Keratinocyte (primary cell): ENCODE measurements at regions not wholly inside any gene's neighbourhood (a gene's known extent, or its start where the extent isn't known, plus 50 kb on each side); places are given as distances from the start of the nearest gene placed in this dataset.

Experiments
- DNase-seq: peaks from one replicate; pipeline ENCODE4 v3.0.0-alpha.2; 2011; ENCODE audit warnings: low read depth, missing footprints, low spot score
- FAIRE-seq: peaks from 2 replicates; lab custom pipeline; 2011; peaks lifted over from hg19 to GRCh38; lab: Jason Lieb, UNC
- H2AFZ ChIP-seq: 2 replicates; pipeline ENCODE4 v1.6.0; 2012; ENCODE audit warnings: low read length, control low read depth, inconsistent platforms; ENCODE audit not compliant: control insufficient read depth
- H3K27ac ChIP-seq: 2 replicates; pipeline ENCODE4 v1.5.1; 2011; ENCODE audit warnings: low read length; ENCODE audit not compliant: control insufficient read depth, insufficient read depth
- H3K27me3 ChIP-seq: 3 replicates; pipeline ENCODE4 v1.6.0; 2011; ENCODE audit warnings: low read length; ENCODE audit not compliant: control insufficient read depth, insufficient read depth; ENCODE audit errors: extremely low read depth
- H3K36me3 ChIP-seq, 2 experiments: 2 replicates in 1 of 2; 3 replicates in 1 of 2; pipeline ENCODE4 v1.5.1; 2011; ENCODE audit warnings: low read length in 2 of 2, mild to moderate bottlenecking in 1 of 2; ENCODE audit not compliant: control insufficient read depth in 2 of 2, insufficient read depth in 2 of 2; ENCODE audit errors: extremely low read depth in 1 of 2
- H3K4me1 ChIP-seq: 3 replicates; pipeline ENCODE4 v1.5.1; 2011; ENCODE audit warnings: low read length; ENCODE audit not compliant: control insufficient read depth, insufficient read depth; ENCODE audit errors: extremely low read depth
- H3K4me2 ChIP-seq: 3 replicates; pipeline ENCODE4 v1.6.0; 2011; ENCODE audit warnings: low read depth, low read length; ENCODE audit not compliant: control insufficient read depth, insufficient read depth; ENCODE audit errors: extremely low read depth
- H3K4me3 ChIP-seq, 3 experiments: fragments of 200-600 bp in 1 of 3; sonication (generic) in 1 of 3; 2 replicates in 2 of 3; 3 replicates in 1 of 3; pipeline ENCODE4 v1.5.1; 2011 to 2016; ENCODE audit warnings: low read length in 3 of 3, mild to moderate bottlenecking in 3 of 3, control low read depth in 2 of 3, inconsistent platforms in 1 of 3, low read depth in 1 of 3, mixed read lengths in 1 of 3, mixed run types in 1 of 3, moderate library complexity in 1 of 3; ENCODE audit not compliant: control insufficient read depth in 2 of 3, insufficient read depth in 2 of 3; ENCODE audit errors: extremely low read depth in 1 of 3
- H3K79me2 ChIP-seq: 2 replicates; pipeline ENCODE4 v1.6.0; 2012; ENCODE audit warnings: low read length; ENCODE audit not compliant: control insufficient read depth, insufficient read depth
- H3K9ac ChIP-seq: 3 replicates; pipeline ENCODE4 v1.6.0; 2011; ENCODE audit warnings: low read length; ENCODE audit not compliant: control insufficient read depth, insufficient read depth; ENCODE audit errors: extremely low read depth
- H3K9me1 ChIP-seq: 3 replicates; pipeline ENCODE4 v1.6.0; 2011; ENCODE audit warnings: low read length; ENCODE audit not compliant: control insufficient read depth, insufficient read depth; ENCODE audit errors: extremely low read depth
- H3K9me3 ChIP-seq: 2 replicates; pipeline ENCODE4 v1.5.1; 2012; ENCODE audit warnings: low read depth, low read length; ENCODE audit not compliant: control insufficient read depth
- H4K20me1 ChIP-seq: 3 replicates; pipeline ENCODE4 v1.6.0; 2011; ENCODE audit warnings: low read length; ENCODE audit not compliant: control insufficient read depth, insufficient read depth; ENCODE audit errors: extremely low read depth
- CTCF ChIP-seq, 3 experiments: IDR thresholded peaks in 1 of 3; conservative IDR thresholded peaks in 1 of 3; optimal IDR thresholded peaks in 1 of 3; 2 replicates in 2 of 3; 3 replicates in 1 of 3; pipeline versions ENCODE3 to v1.5.1; 2011; ENCODE audit warnings: low read length in 3 of 3, mild to moderate bottlenecking in 3 of 3, moderate library complexity in 2 of 3, control low read depth in 1 of 3, inconsistent platforms in 1 of 3; ENCODE audit not compliant: insufficient read depth in 2 of 3; ENCODE audit errors: extremely low read depth in 1 of 3
- EZH2 ChIP-seq: IDR thresholded peaks from one replicate; pipeline ENCODE4 v1.6.1; 2012; ENCODE audit warnings: inconsistent platforms, mild to moderate bottlenecking, low read length, moderate library complexity
- dilution Hi-C: fragments of 300-500 bp; cut with MboI; formaldehyde crosslinking; loops from one replicate; pipeline ENCODE4 v1.7.0; 2020; ENCODE audit warnings: low sequenced_read_pairs; ENCODE audit not compliant: extremely low pct_ligation_motif_present

GRCh38 chr7:13151978-13152377, 464.5 kb downstream of the ARL4A start:
- no peak overlapping the region for H3K9ac ChIP-seq
- no peaks in the 10 kb centered on the region for H3K9me3 ChIP-seq
- H3K4me2 ChIP-seq, result no peak overlapping the region
- H3K27ac ChIP-seq, result no peak overlapping the region
- no peaks in the 10 kb centered on the region for H3K27me3 ChIP-seq
- TF ChIP-seq CTCF (optimal IDR thresholded peaks at IDR 0.05 in 1 of 3, IDR thresholded peaks at IDR 0.05 in 1 of 3, conservative IDR thresholded peaks at IDR 0.05 in 1 of 3; ENCODE audit: extremely low read depth in 1 of 3, insufficient read depth in 2 of 3, low read length in 3 of 3) (no peak), EZH2 (no peak)
- no peaks in the 10 kb centered on the region for H3K79me2 ChIP-seq
- no peaks in the 10 kb centered on the region for H4K20me1 ChIP-seq
- FAIRE-seq (no peak), DNase-seq (no peak)
- no peaks in the 10 kb centered on the region for H3K36me3 ChIP-seq
- no peak overlapping the region for H2AFZ ChIP-seq
- H3K9me1 ChIP-seq, result no peaks in the 10 kb centered on the region
- H3K4me3 ChIP-seq, result no peak overlapping the region
- H3K4me1 ChIP-seq, result no peaks in the 10 kb centered on the region
- dilution Hi-C loops, result no loop called here

- no peak for TF ChIP-seq CTCF (optimal IDR thresholded peaks at IDR 0.05 in 1 of 3, IDR thresholded peaks at IDR 0.05 in 1 of 3, conservative IDR thresholded peaks at IDR 0.05 in 1 of 3; ENCODE audit: extremely low read depth in 1 of 3, insufficient read depth in 2 of 3, low read length in 3 of 3)
- no peak for TF ChIP-seq EZH2
These were observed 465.3 kb downstream of the ARL4A start for GRCh38 chr7:13152755-13153154.

More at GRCh38 chr7:13152755-13153154, 465.3 kb downstream of the ARL4A start:
- Histone ChIP-seq H4K20me1 (no peaks in the 10 kb centered on the region), H3K9ac (no peak overlapping the region), H3K36me3 (no peaks in the 10 kb centered on the region), H3K27ac (no peak overlapping the region), H3K4me3 (no peak overlapping the region), H3K27me3 (no peaks in the 10 kb centered on the region), H3K4me2 (no peak overlapping the region), H3K79me2 (no peaks in the 10 kb centered on the region), H3K9me3 (no peaks in the 10 kb centered on the region), H2AFZ (no peak overlapping the region), H3K4me1 (no peaks in the 10 kb centered on the region), H3K9me1 (no peaks in the 10 kb centered on the region)
- dilution Hi-C loops, result no loop called here
- FAIRE-seq (no peak), DNase-seq (no peak)
